Omental fat pad (tissue), 3 donors: ENCODE measurements at regions not wholly inside any gene's neighbourhood (a gene's known extent, or its start where the extent isn't known, plus 50 kb on each side); places are given as distances from the start of the nearest gene placed in this dataset. TPM values are rescaled to one million over a fixed set of nuclear protein-coding genes. Genes with fewer than 3 reads are reported as not detected.

Experiments
- ATAC-seq: fragments of 150-250 bp; one replicate; pipeline ENCODE4 v1.9.1; 2016; ENCODE audit warnings: mild to moderate bottlenecking, moderate library complexity; ENCODE audit not compliant: low FRiP score
- DNase-seq: peaks from one replicate; pipeline ENCODE4 v3.0.0-alpha.2; 2019; ENCODE audit warnings: low spot score
- CTCF ChIP-seq, 3 donors: fragments of 450-650 bp; IDR thresholded peaks; one replicate each; pipeline ENCODE4 v1.5.1; 2016 to 2017; ENCODE audit warnings: antibody characterized with exemption in 3 of 3, mild to moderate bottlenecking in 3 of 3, moderate library complexity in 2 of 3
- small RNA-seq: library from RNA; depleted of rRNA; stranded (forward); fragments of <200 nt; gene quantifications from one replicate; pipeline ENCODE3, GENCODE V24; 2016

- ATAC-seq = no peak
- TF ChIP-seq CTCF (IDR thresholded peaks at IDR 0.05) = no peak
These were observed 53.2 kb upstream of the TNRC6C start for GRCh38 chr17:77905266-77905665.

DNA sequence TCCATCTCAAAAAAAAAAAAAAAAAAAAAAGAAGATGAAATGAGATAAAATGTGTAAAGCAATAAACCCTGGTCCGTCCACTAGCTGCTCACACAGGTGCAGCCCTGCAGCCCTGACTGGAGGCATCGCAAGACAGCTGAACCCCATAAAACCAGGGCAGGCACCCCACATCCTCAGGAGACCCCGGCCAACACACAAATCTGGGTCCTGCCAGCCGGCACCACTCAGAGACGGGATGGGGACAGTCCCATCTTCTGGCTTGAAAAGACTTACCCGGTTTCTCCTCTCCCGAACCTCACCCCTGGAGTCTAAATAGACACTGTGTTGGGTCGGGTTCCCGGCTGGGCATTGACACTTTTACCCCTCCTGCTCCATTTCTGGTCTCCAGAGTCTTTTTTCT lies 52.7 kb upstream of the TNRC6C start:
- TF ChIP-seq CTCF (IDR thresholded peaks at IDR 0.05) = no peak
- no peak for ATAC-seq
- DNase-seq = no peak

More at GRCh38 chr17:77905266-77905665, 53.2 kb upstream of the TNRC6C start:
- no peak for DNase-seq

DNA sequence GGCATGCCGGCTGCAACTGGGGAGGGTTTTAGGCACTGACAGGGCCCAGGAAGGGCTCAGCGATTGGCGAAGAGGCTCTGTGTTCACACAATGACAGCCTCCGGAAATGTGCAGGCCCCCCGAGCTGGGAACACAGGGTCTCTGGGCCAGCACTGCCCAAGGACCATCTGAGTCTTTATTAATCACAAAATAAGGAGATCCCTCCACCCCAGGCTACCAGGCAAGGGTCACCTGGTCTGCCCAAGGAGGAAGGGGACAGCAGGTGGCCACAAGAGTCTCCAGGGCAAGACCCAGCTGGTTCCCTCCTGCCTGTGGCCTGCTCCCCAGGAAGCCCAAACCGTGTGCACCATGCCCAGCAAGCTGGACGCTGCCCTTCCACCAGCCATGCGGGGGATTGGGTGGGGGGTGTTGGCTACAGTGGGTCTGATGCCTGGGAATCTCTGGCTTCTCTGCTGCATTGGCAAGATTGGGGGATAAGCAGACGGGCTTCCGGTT lies 52.1 kb upstream of the TNRC6C start:
- DNase-seq (no peak), ATAC-seq (no peak)
- TF ChIP-seq CTCF (IDR thresholded peaks at IDR 0.05) = no peak

DNA sequence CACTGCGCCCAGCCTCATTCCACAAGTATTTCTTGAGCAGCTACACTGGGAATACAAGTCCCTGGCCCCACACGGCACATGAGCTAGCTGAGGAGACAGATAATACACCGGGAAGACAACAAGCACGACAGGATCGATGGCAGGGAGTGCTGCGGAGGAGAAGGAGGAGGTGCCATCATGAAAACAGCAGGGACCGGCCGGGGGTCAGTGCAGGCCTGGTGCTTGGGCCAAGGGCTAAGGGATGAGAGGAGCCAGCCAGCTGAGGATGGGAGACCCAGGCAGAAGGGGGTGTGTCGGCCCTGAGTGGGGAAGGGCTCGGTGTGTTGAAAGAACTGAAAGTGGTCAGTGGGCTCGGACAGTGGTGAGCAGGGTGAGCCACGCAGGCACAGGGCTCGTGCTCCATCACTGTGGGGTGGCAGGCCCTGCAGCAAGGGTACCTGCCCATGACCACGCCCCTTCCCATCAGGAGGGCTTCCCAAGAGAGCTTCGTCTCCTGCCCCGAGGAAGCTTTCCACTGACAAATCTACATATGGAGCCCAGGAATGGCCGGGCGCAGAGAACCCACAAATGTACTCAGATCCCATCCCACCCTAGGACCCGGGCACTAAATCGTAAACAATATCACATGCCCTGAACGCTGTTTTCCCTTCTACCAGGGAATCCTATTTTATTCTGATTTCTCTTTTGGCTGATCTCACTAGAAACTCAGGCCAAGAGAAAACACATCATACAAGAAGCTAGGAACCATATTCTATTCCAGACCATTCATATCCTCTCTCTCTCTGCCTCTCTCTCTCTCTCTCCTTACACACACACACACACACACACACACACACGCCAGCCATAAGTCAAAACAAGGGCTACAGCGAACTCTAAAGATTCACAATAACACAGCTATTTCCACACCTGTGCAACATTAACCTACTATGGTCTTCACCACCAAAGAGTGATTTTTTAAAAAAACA lies 50.7 kb upstream of the TNRC6C start:
- DNase-seq (no peak), ATAC-seq (no peak)
- TF ChIP-seq CTCF (IDR thresholded peaks at IDR 0.05) = no peak

DNA sequence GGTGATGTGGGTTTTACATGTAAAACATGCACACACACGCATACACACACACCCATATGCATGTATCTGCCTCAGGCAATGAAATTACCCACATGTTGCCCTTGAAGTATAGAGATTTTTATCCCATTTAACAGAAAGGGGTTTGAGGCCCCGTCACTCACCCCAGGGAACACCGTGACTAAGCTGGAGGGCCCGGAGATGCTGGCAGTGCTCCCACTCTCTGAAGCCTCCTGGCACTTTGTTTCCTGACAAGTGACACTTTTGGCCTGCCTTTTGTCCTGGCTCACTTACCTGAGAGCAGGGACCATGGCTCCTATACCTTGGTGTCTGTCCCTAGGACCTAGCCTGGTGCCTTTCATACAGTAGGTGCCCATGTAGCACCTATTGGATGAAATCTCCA lies 50.0 kb upstream of the TNRC6C start:
- ATAC-seq (no peak), DNase-seq (no peak)
- TF ChIP-seq CTCF (IDR thresholded peaks at IDR 0.05) = no peak

Small RNAs in the stretch of these regions (small RNA-seq; reads per million reads assigned to genes)
- gene MIR4316 (not detected), gene RF00019 (not detected)
